ENCODE measurements at regions not wholly inside any gene's neighbourhood (a gene's known extent, or its start where the extent isn't known, plus 50 kb on each side); places are given as distances from the start of the nearest gene placed in this dataset.
"Not testable (repeated sequence)": the region's sequence is repeated elsewhere in the genome, so short reads cannot be mapped to it uniquely, and the experiment has no call there.

DNA sequence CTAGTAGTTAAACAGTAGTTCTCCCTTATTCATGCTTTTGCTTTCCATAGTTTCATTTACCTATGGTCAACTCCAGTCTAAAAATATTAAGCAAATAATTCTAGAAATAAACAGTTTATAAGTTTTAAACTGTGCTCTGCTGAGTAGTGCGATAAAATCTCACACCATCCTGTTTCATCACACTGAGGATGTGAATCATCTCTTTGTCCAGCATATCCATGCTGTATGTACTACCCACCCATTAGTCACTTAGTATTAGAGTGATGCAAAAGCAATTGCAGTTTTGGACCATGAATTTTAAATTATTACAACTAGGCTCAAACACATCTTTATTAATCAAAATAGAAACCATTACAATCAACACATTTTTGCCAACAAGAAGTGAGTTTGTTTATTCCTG lies 187.4 kb downstream of the TEX13C start:
- DNase-seq: no peak

- DNase-seq: no peak
These were observed 200.4 kb downstream of the TEX13C start for GRCh38 chrX:125520029-125520428.

- no peak for DNase-seq
These were observed 203.1 kb downstream of the TEX13C start for GRCh38 chrX:125522752-125523151.

- no peak for DNase-seq
These were observed 212.9 kb downstream of the TEX13C start for GRCh38 chrX:125532411-125533089.

DNA sequence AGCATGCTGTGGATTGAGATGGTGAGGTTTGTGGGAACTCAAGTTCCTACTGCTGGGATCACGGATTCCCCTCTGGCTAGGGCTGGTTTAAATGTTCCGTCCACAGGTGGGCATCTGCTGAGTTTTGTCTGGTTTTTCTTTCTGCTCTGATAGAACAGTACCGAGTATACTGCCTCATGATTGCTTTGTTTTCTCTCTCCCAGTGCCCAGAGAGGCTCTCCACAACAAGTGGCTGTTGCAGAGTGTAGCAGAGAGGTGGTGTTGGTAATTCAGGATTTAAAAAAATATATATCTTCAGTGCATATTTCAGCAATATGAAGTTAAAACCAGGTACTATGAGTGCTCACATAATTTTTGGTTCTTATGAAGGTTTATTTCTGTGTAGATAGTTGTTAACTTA lies 213.7 kb downstream of the TEX13C start:
- DNase-seq: no peak

DNA sequence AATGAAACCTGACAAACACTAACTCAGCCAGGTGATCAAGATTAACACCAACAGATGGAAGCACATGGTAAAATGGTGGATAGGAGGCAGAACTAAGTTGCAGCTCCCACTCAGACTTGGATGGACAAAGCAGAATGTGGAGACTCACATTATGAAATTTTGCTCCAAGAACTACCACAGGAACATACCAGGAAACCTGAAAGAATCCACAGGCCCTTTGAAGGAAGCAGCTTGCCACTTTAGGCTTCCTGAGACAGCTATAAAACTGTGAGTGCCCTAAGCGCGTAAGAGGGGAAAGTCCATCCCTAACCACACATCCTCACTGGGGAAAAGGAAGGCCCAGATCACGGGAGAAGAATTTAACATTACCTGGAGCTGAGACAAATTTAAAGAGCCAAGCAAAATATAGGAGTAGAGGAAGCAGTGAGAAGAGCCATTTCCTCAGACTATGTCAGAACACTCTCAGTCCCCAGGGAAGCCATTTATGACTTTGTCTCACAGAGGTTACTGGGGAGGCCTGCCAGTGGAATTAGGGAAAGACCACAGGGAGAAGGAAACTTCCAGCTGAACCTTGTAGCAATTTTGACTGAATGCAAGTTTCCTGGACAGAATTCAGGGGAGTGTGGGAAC lies 224.5 kb downstream of the TEX13C start:
- DNase-seq: no peak

DNA sequence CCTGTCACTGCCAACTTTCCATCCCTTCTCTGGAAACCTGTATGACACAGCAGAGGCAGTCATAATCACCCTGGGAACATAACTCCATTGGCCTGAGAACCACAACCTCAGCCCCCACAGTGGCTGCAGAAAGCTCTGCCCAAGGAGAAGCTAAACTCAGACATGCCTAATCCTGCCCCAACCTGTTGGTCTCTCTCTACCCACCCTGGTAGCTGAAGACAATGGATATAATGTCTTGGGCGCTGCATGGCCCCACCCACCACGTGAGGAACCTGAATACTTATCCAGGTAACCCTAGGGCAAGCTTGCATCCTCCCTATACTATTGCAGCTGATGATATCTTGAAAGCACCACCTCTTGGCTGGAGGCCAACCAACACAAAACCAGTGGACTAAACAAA lies 225.2 kb downstream of the TEX13C start:
- no peak for DNase-seq

DNA sequence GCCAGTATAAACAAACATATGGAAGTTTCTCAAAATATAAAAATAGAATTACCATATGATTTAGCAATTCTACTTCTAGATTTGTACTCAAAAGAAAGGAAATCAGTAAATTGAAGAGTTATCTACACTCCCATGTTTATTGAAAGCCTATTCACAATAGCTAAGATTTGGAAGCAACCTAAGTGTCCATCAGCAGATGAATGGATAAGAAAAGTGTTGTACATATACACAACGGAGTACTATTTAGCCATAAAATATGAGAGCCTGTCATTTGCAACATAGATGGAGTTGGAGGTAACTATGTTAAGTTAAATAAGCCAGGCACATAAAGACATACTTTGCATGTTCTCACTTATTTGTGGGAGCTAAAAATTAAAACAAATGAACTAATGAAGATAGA lies 257.8 kb downstream of the TEX13C start:
- DNase-seq: no peak

- no peak for DNase-seq
These were observed 284.8 kb downstream of the TEX13C start for GRCh38 chrX:125604448-125604847.

- no peak for DNase-seq
These were observed 285.5 kb downstream of the TEX13C start for GRCh38 chrX:125605145-125605544.

DNA sequence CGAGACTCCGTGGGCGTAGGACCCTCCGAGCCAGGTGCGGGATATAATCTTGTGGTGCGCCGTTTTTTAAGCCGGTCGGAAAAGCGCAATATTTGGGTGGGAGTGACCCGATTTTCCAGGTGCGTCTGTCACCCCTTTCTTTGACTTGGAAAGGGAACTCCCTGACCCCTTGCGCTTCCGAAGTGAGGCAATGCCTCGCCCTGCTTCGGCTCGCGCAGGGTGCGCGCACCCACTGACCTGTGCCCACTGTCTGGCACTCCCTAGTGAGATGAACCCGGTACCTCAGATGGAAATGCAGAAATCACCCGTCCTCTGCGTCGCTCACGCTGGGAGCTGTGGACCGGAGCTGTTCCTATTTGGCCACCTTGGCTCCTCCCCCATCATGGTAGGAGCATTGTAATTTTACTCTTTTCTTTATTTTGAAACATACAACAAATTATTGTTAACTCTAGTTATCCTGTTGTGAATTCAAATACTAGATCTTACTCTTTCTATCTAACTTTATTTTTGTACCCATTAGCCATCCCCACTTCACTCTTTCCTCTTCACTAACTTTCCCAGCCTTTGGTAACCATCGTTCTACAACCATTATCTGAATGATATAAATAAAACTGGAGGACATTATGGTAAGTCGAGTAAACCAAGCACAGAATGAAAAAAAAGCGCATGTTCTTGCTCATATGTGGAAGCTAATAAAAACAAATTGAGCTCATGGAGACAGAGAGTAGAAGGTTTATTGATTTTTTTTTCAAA lies 295.1 kb downstream of the TEX13C start:
- not testable (repeated sequence) for DNase-seq

DNA sequence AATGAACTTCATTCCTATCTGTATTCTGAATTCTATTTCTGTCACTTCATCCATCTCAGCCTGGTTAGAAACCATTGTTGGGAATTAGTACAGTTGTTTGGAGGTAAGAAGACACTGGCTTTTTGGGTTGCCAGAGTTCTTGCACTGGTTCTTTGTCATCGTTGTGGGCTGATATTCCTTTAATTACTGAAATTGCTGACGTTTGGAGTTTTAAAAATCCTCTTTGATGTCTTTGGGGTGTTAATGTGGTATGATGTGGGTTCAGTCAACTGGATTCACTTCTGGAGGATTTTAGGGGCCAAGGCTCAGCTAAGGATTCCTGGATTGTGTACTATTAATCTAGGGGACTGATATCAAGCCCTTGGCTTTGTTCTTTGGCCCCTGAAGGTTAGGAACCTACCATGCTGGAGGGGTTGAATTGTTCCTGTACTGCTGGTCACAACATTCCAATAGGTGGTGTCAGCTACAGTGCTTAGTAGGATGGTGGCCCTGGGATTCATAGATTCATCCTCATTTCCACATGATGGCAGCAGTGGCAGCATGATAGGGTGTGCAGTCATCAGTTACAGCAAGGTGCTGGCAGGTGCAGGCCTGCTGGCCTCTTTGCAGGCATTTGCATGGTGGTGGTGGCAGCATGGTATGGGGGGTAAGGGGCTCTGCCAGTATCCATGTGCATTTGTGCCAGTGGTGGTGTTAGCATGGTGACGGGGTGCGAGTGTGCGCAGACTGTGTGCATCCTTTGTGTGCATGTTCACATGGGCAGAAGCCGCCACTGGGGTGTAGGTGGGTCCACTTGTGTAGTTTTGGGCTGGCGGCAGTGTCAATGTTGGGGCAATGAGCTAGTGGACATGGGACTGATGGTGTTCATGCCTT lies 301.3 kb downstream of the TEX13C start:
- no peak for DNase-seq

- DNase-seq: no peak
These were observed 301.9 kb downstream of the TEX13C start for GRCh38 chrX:125621588-125621927.

- DNase-seq: no peak
These were observed 303.2 kb downstream of the TEX13C start for GRCh38 chrX:125622899-125623298.

GRCh38 chrX:125627676-125628075 lies 308.0 kb downstream of the TEX13C start:
- DNase-seq: no peak

- DNase-seq: no peak
These were observed 308.8 kb downstream of the TEX13C start for GRCh38 chrX:125628435-125628834.

DNA sequence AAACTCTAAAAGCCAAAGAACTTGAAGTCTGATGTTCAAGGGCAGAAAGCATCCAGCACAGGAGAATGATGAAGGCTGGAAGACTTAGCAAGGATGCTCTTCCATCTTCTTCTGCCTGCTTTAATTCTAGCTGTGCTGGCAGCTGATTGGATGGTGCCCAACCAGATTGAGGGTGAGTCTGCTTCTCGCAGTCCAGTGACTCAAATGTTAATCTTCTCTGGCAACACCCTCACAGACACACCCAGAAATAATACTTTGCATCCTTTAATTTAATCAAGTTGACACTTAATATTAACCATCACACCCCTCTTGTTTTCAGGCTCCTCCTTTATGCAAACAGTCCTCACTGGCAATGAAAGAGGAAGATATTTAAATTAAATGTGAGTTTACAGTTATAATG lies 321.7 kb downstream of the TEX13C start:
- DNase-seq: no peak

- DNase-seq: peak in 1 of 2 donors; percentile 2
These were observed 326.5 kb downstream of the TEX13C start for GRCh38 chrX:125646195-125646594.

- DNase-seq: no peak
These were observed 331.8 kb downstream of the TEX13C start for GRCh38 chrX:125651426-125651825.

DNA sequence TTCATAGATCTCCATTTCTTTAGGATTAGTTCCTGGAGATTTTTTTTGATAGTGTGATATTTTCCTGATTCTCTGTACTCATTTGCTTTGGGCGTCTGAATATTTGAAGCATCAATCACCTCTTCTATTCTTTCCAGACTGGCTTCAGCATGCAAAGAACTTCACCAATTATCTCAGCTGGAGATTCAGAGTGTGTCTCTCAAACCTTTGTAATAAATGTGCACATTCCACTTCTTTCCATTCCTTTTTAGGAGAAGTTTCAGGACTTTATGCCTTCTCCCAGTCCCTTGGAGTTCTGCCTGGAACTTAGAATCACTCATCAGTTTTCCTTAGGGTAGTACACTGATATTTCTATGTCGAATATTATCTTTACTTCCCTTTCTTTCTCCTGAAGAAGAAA lies 334.8 kb downstream of the TEX13C start:
- no peak for DNase-seq

DNA sequence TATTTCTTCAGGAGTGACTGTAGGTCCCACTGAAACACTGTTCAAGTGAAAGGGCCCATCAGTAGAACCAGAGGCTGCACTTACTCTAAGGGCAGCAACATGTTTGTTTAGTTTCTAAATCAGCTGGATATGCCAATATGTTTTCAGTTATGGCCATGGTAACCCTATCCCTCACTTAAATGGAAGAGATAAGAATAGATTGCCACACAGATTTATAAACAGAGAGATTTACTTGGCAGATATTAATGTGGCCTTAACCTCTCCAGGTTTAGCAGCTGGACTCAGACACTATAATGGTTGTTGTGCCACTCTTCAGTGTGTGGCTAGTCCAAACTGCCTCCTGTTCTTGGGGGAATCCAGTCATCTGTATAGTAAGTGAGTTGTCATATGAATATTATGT lies 354.1 kb downstream of the TEX13C start:
- DNase-seq: no peak

GRCh38 chrX:125678258-125678657 lies 358.6 kb downstream of the TEX13C start:
- no peak for DNase-seq

- no peak for DNase-seq
These were observed 360.7 kb downstream of the TEX13C start for GRCh38 chrX:125680366-125680765.
